Keratinocyte (primary cell): ENCODE measurements at regions not wholly inside any gene's neighbourhood (a gene's known extent, or its start where the extent isn't known, plus 50 kb on each side); places are given as distances from the start of the nearest gene placed in this dataset.

Experiments used
- DNase-seq: peaks from one replicate; pipeline ENCODE4 v3.0.0-alpha.2; 2011; ENCODE audit warnings: low read depth, missing footprints, low spot score
- FAIRE-seq: peaks from 2 replicates; lab custom pipeline; 2011; peaks lifted over from hg19 to GRCh38; lab: Jason Lieb, UNC
- H2AFZ ChIP-seq: 2 replicates; pipeline ENCODE4 v1.6.0; 2012; ENCODE audit warnings: low read length, control low read depth, inconsistent platforms; ENCODE audit not compliant: control insufficient read depth
- H3K27ac ChIP-seq: 2 replicates; pipeline ENCODE4 v1.5.1; 2011; ENCODE audit warnings: low read length; ENCODE audit not compliant: control insufficient read depth, insufficient read depth
- H3K27me3 ChIP-seq: 3 replicates; pipeline ENCODE4 v1.6.0; 2011; ENCODE audit warnings: low read length; ENCODE audit not compliant: control insufficient read depth, insufficient read depth; ENCODE audit errors: extremely low read depth
- H3K36me3 ChIP-seq, 2 experiments: 2 replicates in 1 of 2; 3 replicates in 1 of 2; pipeline ENCODE4 v1.5.1; 2011; ENCODE audit warnings: low read length in 2 of 2, mild to moderate bottlenecking in 1 of 2; ENCODE audit not compliant: control insufficient read depth in 2 of 2, insufficient read depth in 2 of 2; ENCODE audit errors: extremely low read depth in 1 of 2
- H3K4me1 ChIP-seq: 3 replicates; pipeline ENCODE4 v1.5.1; 2011; ENCODE audit warnings: low read length; ENCODE audit not compliant: control insufficient read depth, insufficient read depth; ENCODE audit errors: extremely low read depth
- H3K4me2 ChIP-seq: 3 replicates; pipeline ENCODE4 v1.6.0; 2011; ENCODE audit warnings: low read depth, low read length; ENCODE audit not compliant: control insufficient read depth, insufficient read depth; ENCODE audit errors: extremely low read depth
- H3K4me3 ChIP-seq, 3 experiments: fragments of 200-600 bp in 1 of 3; sonication (generic) in 1 of 3; 2 replicates in 2 of 3; 3 replicates in 1 of 3; pipeline ENCODE4 v1.5.1; 2011 to 2016; ENCODE audit warnings: low read length in 3 of 3, mild to moderate bottlenecking in 3 of 3, control low read depth in 2 of 3, inconsistent platforms in 1 of 3, low read depth in 1 of 3, mixed read lengths in 1 of 3, mixed run types in 1 of 3, moderate library complexity in 1 of 3; ENCODE audit not compliant: control insufficient read depth in 2 of 3, insufficient read depth in 2 of 3; ENCODE audit errors: extremely low read depth in 1 of 3
- H3K79me2 ChIP-seq: 2 replicates; pipeline ENCODE4 v1.6.0; 2012; ENCODE audit warnings: low read length; ENCODE audit not compliant: control insufficient read depth, insufficient read depth
- H3K9ac ChIP-seq: 3 replicates; pipeline ENCODE4 v1.6.0; 2011; ENCODE audit warnings: low read length; ENCODE audit not compliant: control insufficient read depth, insufficient read depth; ENCODE audit errors: extremely low read depth
- H3K9me1 ChIP-seq: 3 replicates; pipeline ENCODE4 v1.6.0; 2011; ENCODE audit warnings: low read length; ENCODE audit not compliant: control insufficient read depth, insufficient read depth; ENCODE audit errors: extremely low read depth
- H3K9me3 ChIP-seq: 2 replicates; pipeline ENCODE4 v1.5.1; 2012; ENCODE audit warnings: low read depth, low read length; ENCODE audit not compliant: control insufficient read depth
- H4K20me1 ChIP-seq: 3 replicates; pipeline ENCODE4 v1.6.0; 2011; ENCODE audit warnings: low read length; ENCODE audit not compliant: control insufficient read depth, insufficient read depth; ENCODE audit errors: extremely low read depth
- CTCF ChIP-seq, 3 experiments: IDR thresholded peaks in 1 of 3; conservative IDR thresholded peaks in 1 of 3; optimal IDR thresholded peaks in 1 of 3; 2 replicates in 2 of 3; 3 replicates in 1 of 3; pipeline versions ENCODE3 to v1.5.1; 2011; ENCODE audit warnings: low read length in 3 of 3, mild to moderate bottlenecking in 3 of 3, moderate library complexity in 2 of 3, control low read depth in 1 of 3, inconsistent platforms in 1 of 3; ENCODE audit not compliant: insufficient read depth in 2 of 3; ENCODE audit errors: extremely low read depth in 1 of 3
- EZH2 ChIP-seq: IDR thresholded peaks from one replicate; pipeline ENCODE4 v1.6.1; 2012; ENCODE audit warnings: inconsistent platforms, mild to moderate bottlenecking, low read length, moderate library complexity
- dilution Hi-C: fragments of 300-500 bp; cut with MboI; formaldehyde crosslinking; loops from one replicate; pipeline ENCODE4 v1.7.0; 2020; ENCODE audit warnings: low sequenced_read_pairs; ENCODE audit not compliant: extremely low pct_ligation_motif_present

DNA sequence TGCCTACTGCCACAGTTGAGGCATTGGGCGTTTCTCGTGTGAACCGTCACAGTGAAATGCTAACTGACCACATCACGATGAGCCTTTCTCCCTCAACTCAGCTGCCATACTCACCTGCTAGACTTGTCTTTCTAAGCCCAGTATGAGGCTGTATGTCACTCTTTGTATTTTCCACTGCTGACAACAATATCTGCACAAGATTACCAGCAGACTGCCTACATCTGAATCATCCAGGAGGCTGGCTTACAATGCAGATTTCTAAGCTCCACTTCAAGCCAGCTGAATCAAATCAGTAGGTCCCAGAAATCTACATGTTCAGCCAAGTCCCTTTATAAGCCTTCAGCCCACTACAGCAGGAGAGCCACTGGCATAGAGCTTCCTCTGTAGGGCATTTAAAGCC is 355.0 kb upstream of the DUSP10 start:
- TF ChIP-seq EZH2: no peak
- TF ChIP-seq CTCF (optimal IDR thresholded peaks at IDR 0.05 in 1 of 3, IDR thresholded peaks at IDR 0.05 in 1 of 3, conservative IDR thresholded peaks at IDR 0.05 in 1 of 3; ENCODE audit: extremely low read depth in 1 of 3, insufficient read depth in 2 of 3, low read length in 3 of 3): no peak
- H3K4me2 ChIP-seq: no peak overlapping the region
- H3K9me3 ChIP-seq: no peaks in the 10 kb centered on the region
- H3K4me1 ChIP-seq: peaks cover 5% of the 10 kb centered on the region
- DNase-seq: no peak
- H3K9ac ChIP-seq: no peak overlapping the region
- no peak overlapping the region for H3K27ac ChIP-seq
- H3K79me2 ChIP-seq: no peaks in the 10 kb centered on the region
- dilution Hi-C loops: no loop called here
- no peaks in the 10 kb centered on the region for H3K9me1 ChIP-seq
- H3K36me3 ChIP-seq: no peaks in the 10 kb centered on the region
- no peaks in the 10 kb centered on the region for H4K20me1 ChIP-seq
- no peak overlapping the region for H3K4me3 ChIP-seq
- H2AFZ ChIP-seq: no peak overlapping the region
- no peaks in the 10 kb centered on the region for H3K27me3 ChIP-seq
- FAIRE-seq: no peak

- H3K4me3 ChIP-seq: no peak overlapping the region
- peaks cover 5% of the 10 kb centered on the region for H3K4me1 ChIP-seq
- DNase-seq (no peak), FAIRE-seq (no peak)
- H3K27me3 ChIP-seq: no peaks in the 10 kb centered on the region
- H3K9ac ChIP-seq: no peak overlapping the region
- no peak overlapping the region for H3K4me2 ChIP-seq
- H3K79me2 ChIP-seq: no peaks in the 10 kb centered on the region
- dilution Hi-C loops: no loop called here
- H3K27ac ChIP-seq: no peak overlapping the region
- no peaks in the 10 kb centered on the region for H3K9me1 ChIP-seq
- TF ChIP-seq CTCF (optimal IDR thresholded peaks at IDR 0.05 in 1 of 3, IDR thresholded peaks at IDR 0.05 in 1 of 3, conservative IDR thresholded peaks at IDR 0.05 in 1 of 3; ENCODE audit: extremely low read depth in 1 of 3, insufficient read depth in 2 of 3, low read length in 3 of 3) (no peak), EZH2 (no peak)
- no peaks in the 10 kb centered on the region for H3K36me3 ChIP-seq
- no peaks in the 10 kb centered on the region for H3K9me3 ChIP-seq
- H4K20me1 ChIP-seq: no peaks in the 10 kb centered on the region
- H2AFZ ChIP-seq: no peak overlapping the region
These were observed 354.5 kb upstream of the DUSP10 start for GRCh38 chr1:222096476-222096772.
